HL-60 (cell line): ENCODE measurements at regions not wholly inside any gene's neighbourhood (a gene's known extent, or its start where the extent isn't known, plus 50 kb on each side); places are given as distances from the start of the nearest gene placed in this dataset.

Experiments
- DNase-seq, 2 experiments: peaks; one replicate each; pipeline ENCODE4 v3.0.0-alpha.2; 2010 to 2020; ENCODE audit warnings: low read depth in 1 of 2, low spot score in 1 of 2
- H3K27ac ChIP-seq: fragments of 250-450 bp; sonication (Bioruptor Pico); replicated peaks from 2 replicates; pipeline ENCODE4 v1.5.1; 2020; ENCODE audit warnings: mild to moderate bottlenecking, moderate library complexity
- H3K27me3 ChIP-seq: fragments of 250-450 bp; sonication (Bioruptor Pico); 2 replicates; pipeline ENCODE4 v1.5.1; 2021; ENCODE audit warnings: mild to moderate bottlenecking, moderate library complexity; ENCODE audit not compliant: insufficient read depth, poor library complexity, severe bottlenecking
- H3K4me3 ChIP-seq: replicated peaks from 2 replicates; pipeline ENCODE4 v1.5.1; 2011; ENCODE audit warnings: mild to moderate bottlenecking, control low read depth, low read length; ENCODE audit not compliant: insufficient read depth
- CTCF ChIP-seq: IDR thresholded peaks from one replicate; pipeline ENCODE4 v1.5.1; 2011; ENCODE audit warnings: low read length, control low read depth, inconsistent platforms; ENCODE audit not compliant: insufficient read depth
- GABPA ChIP-seq: IDR thresholded peaks from 2 replicates; pipeline ENCODE4 v1.6.1; 2012; ENCODE audit warnings: low read depth
- POLR2AphosphoS5 ChIP-seq: IDR thresholded peaks from 2 replicates; pipeline ENCODE4 v1.6.1; 2012; ENCODE audit warnings: low read depth
- REST ChIP-seq: IDR thresholded peaks from 2 replicates; pipeline ENCODE4 v1.6.1; 2012; ENCODE audit warnings: low read depth; ENCODE audit not compliant: insufficient replicate concordance
- SPI1 ChIP-seq: IDR thresholded peaks from 2 replicates; pipeline ENCODE4 v1.6.1; 2012; ENCODE audit warnings: low read depth, mild to moderate bottlenecking, borderline replicate concordance

- Histone ChIP-seq H3K27me3 (no peaks in the 10 kb centered on the region), H3K27ac (no peak overlapping the region), H3K4me3 (no peak overlapping the region)
- TF ChIP-seq GABPA (no peak), CTCF (no peak), REST (no peak), SPI1 (no peak), POLR2AphosphoS5 (no peak)
- DNase-seq = no peak
Observed at GRCh38 chr17:53391197-53391596, 431.5 kb upstream of the KIF2B start.

DNA sequence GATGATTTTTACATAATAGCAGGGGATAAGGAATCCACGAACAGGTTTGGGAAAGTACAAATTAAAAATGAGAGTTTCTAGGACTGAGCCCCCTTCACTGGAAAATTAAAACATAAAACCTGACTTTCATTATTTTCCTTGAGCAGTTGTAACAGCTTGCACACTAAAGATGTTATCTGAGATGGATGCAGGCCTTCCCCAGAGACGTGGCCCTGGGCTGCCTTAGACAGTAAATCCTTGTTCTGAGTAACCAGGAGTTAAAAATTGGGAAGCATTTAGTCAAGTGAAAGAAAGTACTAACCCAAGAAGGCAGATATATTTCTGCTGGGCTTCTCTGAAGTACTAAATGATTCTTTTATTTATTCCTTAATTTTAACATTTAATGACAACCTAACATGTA, 432.2 kb upstream of the KIF2B start:
- no peak for DNase-seq
- Histone ChIP-seq H3K27me3 (no peaks in the 10 kb centered on the region), H3K4me3 (no peak overlapping the region), H3K27ac (no peak overlapping the region)
- TF ChIP-seq POLR2AphosphoS5 = no peak

DNA sequence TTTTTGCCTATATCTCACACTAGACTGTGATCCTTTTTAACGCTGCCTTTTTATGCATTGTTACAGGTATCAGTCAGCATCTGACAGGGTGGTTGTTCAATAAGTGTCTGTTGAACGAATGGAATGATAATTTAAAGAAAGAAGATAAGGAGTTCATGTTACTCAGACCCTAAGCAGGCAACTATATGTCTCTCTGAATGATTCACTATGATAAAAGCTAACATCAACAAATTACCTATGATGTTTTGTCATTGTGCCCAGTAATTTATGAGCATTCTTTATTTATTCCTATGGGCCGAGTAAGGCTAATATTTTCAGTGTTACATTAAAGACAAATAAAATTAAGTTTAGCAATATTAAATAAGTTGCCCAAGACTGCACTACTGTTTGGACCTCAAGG, 435.0 kb upstream of the KIF2B start:
- no peak for DNase-seq
- no peaks in the 10 kb centered on the region for H3K27me3 ChIP-seq
- H3K27ac ChIP-seq = no peak overlapping the region
- TF ChIP-seq SPI1 = no peak
- no peak for TF ChIP-seq CTCF
- TF ChIP-seq POLR2AphosphoS5 = no peak
- TF ChIP-seq REST = no peak
- no peak for TF ChIP-seq GABPA
- H3K4me3 ChIP-seq = no peak overlapping the region

DNA sequence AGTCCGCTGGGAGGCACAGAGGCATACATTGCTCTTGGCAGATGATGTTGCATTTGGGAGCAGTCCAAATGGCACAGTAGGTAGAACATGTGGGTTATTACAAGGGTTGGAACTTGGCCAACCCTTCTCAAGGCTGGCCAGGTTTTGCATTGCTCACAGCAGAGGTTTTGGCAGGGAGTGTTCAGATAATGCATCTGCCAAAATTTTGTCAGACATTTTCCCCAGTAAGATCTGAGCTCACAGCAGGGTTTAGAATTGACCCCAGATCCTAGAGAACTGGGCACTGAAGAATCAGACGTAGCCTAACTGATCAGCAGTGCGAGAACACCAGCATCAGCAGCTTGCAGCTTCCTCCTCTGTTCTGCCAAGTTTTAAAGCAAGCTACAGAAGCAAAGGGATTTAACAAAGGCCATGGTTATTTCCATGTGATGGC, 468.8 kb upstream of the KIF2B start:
- Histone ChIP-seq H3K27me3 (no peaks in the 10 kb centered on the region), H3K27ac (no peak overlapping the region), H3K4me3 (no peak overlapping the region)
- no peak for DNase-seq
- TF ChIP-seq SPI1 (no peak), REST (no peak), CTCF (no peak), POLR2AphosphoS5 (no peak), GABPA (no peak)
